ENCODE measurements at regions not wholly inside any gene's neighbourhood (a gene's known extent, or its start where the extent isn't known, plus 50 kb on each side); places are given as distances from the start of the nearest gene placed in this dataset.

DNA sequence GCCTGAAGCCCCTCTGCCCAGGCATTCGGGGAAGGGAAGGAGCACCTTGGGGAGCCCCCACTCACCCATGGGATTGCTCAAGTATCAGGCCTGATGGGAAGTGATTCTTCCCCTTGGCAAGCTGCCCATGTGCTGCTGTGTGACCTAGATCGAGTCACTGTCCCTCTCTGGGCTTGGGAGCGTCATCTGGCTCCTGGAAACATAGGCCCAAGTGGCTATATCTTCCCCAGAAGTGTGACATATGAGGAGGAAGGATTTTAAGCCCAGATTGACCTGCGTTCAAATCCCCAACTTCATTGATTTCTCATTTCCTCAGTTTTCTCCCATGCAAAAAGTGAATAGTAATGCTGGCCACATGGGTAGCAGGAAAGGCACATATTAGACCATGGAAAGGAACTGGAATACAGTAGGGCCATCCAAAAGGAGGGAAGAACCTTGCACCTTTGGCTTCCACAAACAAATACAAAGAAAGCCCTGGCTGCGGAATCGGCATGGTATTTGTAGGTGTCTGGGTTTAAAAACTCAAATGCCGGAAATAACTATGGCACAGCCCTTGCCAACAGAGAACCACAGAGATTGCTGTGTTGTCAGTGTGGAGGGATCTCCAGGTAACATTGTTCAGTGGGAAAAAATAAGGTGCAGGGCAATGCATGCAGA is 169.5 kb upstream of the ZMIZ1 start:
- no peak overlapping the region for H3K4me3 ChIP-seq (ENCODE audit: low read depth, low read length)
- in situ Hi-C loops (cut with HindIII; ENCODE audit: low pct_ligation_motif_present, low sequenced_read_pairs), result no loop called here
- no peaks in the 10 kb centered on the region for H3K36me3 ChIP-seq (replicated peaks)
- DNase-seq, result no peak
- no peak overlapping the region for H3K27ac ChIP-seq
- TF ChIP-seq CTCF (IDR thresholded peaks at IDR 0.05; ENCODE audit: low read depth, low read length, missing control alignments), result no peak
- peaks cover 3% of the 10 kb centered on the region for H3K27me3 ChIP-seq (replicated peaks)

DNA sequence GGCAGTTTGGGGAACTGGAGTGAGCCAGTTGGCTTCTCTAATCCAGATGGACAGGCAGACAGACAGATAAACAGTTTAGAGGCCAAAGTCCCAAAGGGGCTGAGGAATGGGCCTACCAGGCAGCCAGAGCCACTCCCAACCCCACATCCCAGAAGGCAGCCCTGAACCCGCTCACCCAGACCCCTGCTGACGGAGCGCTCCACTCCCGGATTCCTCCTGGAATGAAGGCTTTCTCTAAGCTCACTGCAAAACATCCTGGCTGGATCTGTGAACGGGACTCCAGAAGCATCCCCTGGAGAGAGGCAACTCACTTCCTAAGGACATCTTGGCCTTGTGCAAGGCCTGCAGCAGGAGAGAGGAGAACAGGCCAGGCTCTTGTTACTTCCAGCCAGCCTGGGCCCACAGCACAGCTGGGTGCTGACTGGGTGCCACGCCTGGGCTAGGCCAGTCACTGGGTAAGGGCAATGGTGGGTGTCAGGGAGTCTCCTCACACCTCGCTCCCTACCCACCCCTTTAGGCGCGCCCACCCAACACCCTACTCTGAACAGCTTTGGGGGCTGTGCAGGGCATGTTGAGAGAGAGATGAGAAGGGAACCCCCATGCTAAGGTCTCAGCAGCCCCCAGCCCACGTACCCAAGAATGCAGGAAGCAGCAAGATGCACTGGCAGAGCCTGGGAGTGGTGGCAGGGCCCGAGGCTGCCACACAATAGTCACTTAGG is 168.6 kb upstream of the ZMIZ1 start:
- Histone ChIP-seq H3K36me3 (replicated peaks) (no peaks in the 10 kb centered on the region), H3K4me3 (ENCODE audit: low read depth, low read length) (no peak overlapping the region), H3K27ac (no peak overlapping the region), H3K27me3 (replicated peaks) (no peaks in the 10 kb centered on the region)
- no peak for DNase-seq
- TF ChIP-seq CTCF (IDR thresholded peaks at IDR 0.05; ENCODE audit: low read depth, low read length, missing control alignments), result no peak
- in situ Hi-C loops (cut with HindIII; ENCODE audit: low pct_ligation_motif_present, low sequenced_read_pairs), result no loop called here

DNA sequence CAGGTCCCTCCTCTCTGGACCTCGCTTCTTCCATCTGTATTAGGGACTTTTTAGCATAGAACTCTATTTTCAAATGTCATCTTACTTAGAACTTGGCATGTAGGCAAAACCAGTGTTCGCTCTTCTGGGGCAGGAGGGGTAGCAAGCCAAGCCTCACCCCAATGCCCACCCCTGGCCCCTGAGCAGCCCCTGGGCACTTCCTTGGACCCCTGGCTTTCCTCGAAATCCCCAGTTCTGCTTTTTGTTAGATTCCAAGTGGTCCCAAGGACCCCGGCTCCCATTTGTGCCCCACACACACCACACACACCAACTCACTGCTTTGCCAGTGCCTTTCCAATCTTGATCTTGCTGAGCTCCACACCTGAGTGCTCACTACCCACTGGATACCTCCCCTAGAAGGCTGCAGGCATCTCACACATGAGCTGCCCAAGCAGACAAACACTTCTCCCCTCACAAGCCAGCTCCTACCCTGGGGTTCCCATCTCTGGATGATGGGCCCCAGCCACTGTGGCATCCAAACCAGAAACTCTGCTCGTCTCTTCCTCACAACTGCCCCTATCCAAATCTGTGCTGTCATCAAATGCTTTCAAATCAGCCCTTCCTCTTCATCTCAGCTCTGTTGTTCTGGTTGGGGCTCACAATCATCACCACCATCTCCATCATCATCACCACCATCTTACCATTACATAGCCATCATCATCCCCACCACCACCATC is 167.9 kb upstream of the ZMIZ1 start:
- Histone ChIP-seq H3K27ac (no peak overlapping the region), H3K36me3 (replicated peaks) (no peaks in the 10 kb centered on the region), H3K4me3 (ENCODE audit: low read depth, low read length) (no peak overlapping the region), H3K27me3 (replicated peaks) (peaks cover 2% of the 10 kb centered on the region)
- TF ChIP-seq CTCF (IDR thresholded peaks at IDR 0.05; ENCODE audit: low read depth, low read length, missing control alignments), result no peak
- DNase-seq, result no peak
- in situ Hi-C loops (cut with HindIII; ENCODE audit: low pct_ligation_motif_present, low sequenced_read_pairs), result no loop called here

DNA sequence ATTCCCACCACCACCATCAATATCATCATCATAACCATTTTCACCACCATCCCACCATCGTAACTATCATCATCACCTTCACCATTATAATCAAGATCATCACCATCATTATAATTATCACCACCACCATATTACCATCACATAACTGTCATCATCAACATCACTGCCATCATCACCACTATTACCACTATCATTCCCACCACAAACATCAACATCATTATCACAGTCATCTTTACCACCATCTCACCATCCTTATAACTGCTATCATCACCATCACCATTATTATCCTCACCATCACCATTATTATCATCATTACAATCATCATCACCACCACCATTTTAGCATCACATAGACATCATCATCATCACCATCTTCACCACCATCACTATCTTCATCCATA is 167.1 kb upstream of the ZMIZ1 start:
- DNase-seq, result no peak
- Histone ChIP-seq H3K27me3 (replicated peaks) (peaks cover 3% of the 10 kb centered on the region), H3K4me3 (ENCODE audit: low read depth, low read length) (no peak overlapping the region), H3K27ac (no peak overlapping the region), H3K36me3 (replicated peaks) (no peaks in the 10 kb centered on the region)
- no peak for TF ChIP-seq CTCF (IDR thresholded peaks at IDR 0.05; ENCODE audit: low read depth, low read length, missing control alignments)
- in situ Hi-C loops (cut with HindIII; ENCODE audit: low pct_ligation_motif_present, low sequenced_read_pairs), result no loop called here

GRCh38 chr10:78902815-78903214 is 166.0 kb upstream of the ZMIZ1 start:
- in situ Hi-C loops (cut with HindIII; ENCODE audit: low pct_ligation_motif_present, low sequenced_read_pairs), result no loop called here
- H3K36me3 ChIP-seq (replicated peaks), result no peaks in the 10 kb centered on the region
- DNase-seq, result no peak
- H3K27ac ChIP-seq, result no peak overlapping the region
- H3K4me3 ChIP-seq (ENCODE audit: low read depth, low read length), result no peak overlapping the region
- peaks cover 3% of the 10 kb centered on the region for H3K27me3 ChIP-seq (replicated peaks)
- no peak for TF ChIP-seq CTCF (IDR thresholded peaks at IDR 0.05; ENCODE audit: low read depth, low read length, missing control alignments)

All from brain microvascular endothelial cell (primary cell).